ENCODE measurements at regions not wholly inside any gene's neighbourhood (a gene's known extent, or its start where the extent isn't known, plus 50 kb on each side); places are given as distances from the start of the nearest gene placed in this dataset.

DNA sequence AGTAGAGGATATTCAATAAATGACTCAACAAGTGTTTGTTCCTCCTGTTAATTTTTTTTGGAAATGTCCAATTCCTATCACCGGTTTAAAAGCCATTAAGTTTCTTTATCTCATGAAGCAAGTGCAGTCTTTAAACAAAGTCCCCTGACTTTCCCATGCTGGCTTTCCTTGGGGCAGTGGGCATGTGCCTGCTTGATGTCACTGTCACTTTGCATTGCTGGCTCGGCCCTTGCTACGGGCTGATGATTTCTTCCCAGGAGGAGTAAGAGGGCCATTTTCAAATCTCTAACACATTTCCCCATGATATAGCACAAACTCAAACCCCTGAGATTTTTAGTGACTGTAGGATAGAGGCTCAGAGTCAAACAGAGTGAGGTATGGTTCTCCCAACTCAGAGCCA, 275.8 kb upstream of the TENM3 start:
- POLR2A ChIA-PET: no interaction called here
- no peak for DNase-seq (ENCODE audit: low read depth, low spot score)
- Histone ChIP-seq H3K27ac (ENCODE audit: low read depth, low read length) (no peak overlapping the region), H3K79me2 (ENCODE audit: insufficient read depth, low read length) (no peaks in the 10 kb centered on the region), H4K20me1 (ENCODE audit: insufficient read depth) (no peaks in the 10 kb centered on the region), H3K27me3 (ENCODE audit: insufficient read depth, low read length) (no peaks in the 10 kb centered on the region; the same call in 1 of the 2 replicates), H3K4me2 (ENCODE audit: low read length) (no peak overlapping the region), H3K9me3 (ENCODE audit: control insufficient read depth in 1 of 2, insufficient read depth in 1 of 2, low read depth in 1 of 2, low read length in 2 of 2) (no peaks in the 10 kb centered on the region), H3K4me1 (ENCODE audit: control insufficient read depth in 1 of 2, insufficient read depth in 2 of 2, low read length in 2 of 2) (no peaks in the 10 kb centered on the region), H3K9me2 (ENCODE audit: insufficient read depth) (no peaks in the 10 kb centered on the region), H3K4me3 (replicated peaks in 1 of 2; ENCODE audit: low read depth in 1 of 2, low read length in 2 of 2) (no peak overlapping the region), H3K9ac (ENCODE audit: low read length) (no peak overlapping the region), H2AFZ (ENCODE audit: low read depth, low read length, poor library complexity, severe bottlenecking) (no peak overlapping the region), H3K36me3 (ENCODE audit: control insufficient read depth in 1 of 2, insufficient read depth in 2 of 2, low read length in 2 of 2) (no peaks in the 10 kb centered on the region)
- CTCF ChIA-PET: no interaction called here
- RAD21 ChIA-PET (ENCODE audit: low non-redundant PET in 1 of 2, low total read pairs in 2 of 2, uncharacterized antibody in 2 of 2, unreplicated experiment in 2 of 2): no interaction called here
- ATAC-seq: no peak
- intact Hi-C loops (cut with micrococcal nuclease): no loop called here
- BruUV-seq (replicated peaks): no TSS peak
- TF ChIP-seq CEBPB (IDR thresholded peaks at IDR 0.05; ENCODE audit: low read depth) (no peak), MAX (IDR thresholded peaks at IDR 0.05) (no peak)

DNA sequence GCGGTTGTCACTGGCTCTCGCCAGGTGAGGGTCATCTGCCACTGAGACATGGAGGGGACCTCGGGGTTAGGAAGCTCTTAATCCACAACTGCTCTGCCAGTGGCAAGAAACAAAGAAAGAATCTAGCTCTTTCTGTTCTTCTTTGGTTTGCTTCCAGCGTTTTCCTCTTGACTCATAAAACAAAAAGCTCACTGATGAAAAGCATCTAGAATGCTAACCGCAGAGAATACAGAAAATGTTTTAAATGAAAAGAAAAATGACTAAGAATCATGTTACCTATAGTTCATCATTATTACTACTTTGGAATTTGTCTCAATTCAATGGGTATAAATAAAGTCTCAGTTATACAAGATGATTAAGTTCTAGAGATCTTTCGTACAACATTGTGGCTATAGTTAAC, 274.8 kb upstream of the TENM3 start:
- DNase-seq (ENCODE audit: low read depth, low spot score) (no peak), ATAC-seq (no peak)
- Histone ChIP-seq H3K9me2 (ENCODE audit: insufficient read depth) (no peaks in the 10 kb centered on the region), H2AFZ (ENCODE audit: low read depth, low read length, poor library complexity, severe bottlenecking) (no peak overlapping the region), H3K9me3 (ENCODE audit: control insufficient read depth in 1 of 2, insufficient read depth in 1 of 2, low read depth in 1 of 2, low read length in 2 of 2) (no peaks in the 10 kb centered on the region), H3K36me3 (ENCODE audit: control insufficient read depth in 1 of 2, insufficient read depth in 2 of 2, low read length in 2 of 2) (no peaks in the 10 kb centered on the region), H3K9ac (ENCODE audit: low read length) (no peak overlapping the region), H4K20me1 (ENCODE audit: insufficient read depth) (no peaks in the 10 kb centered on the region), H3K4me2 (ENCODE audit: low read length) (no peak overlapping the region), H3K4me1 (ENCODE audit: control insufficient read depth in 1 of 2, insufficient read depth in 2 of 2, low read length in 2 of 2) (no peaks in the 10 kb centered on the region), H3K79me2 (ENCODE audit: insufficient read depth, low read length) (no peaks in the 10 kb centered on the region), H3K4me3 (replicated peaks in 1 of 2; ENCODE audit: low read depth in 1 of 2, low read length in 2 of 2) (no peak overlapping the region), H3K27me3 (ENCODE audit: insufficient read depth, low read length) (no peaks in the 10 kb centered on the region; the same call in 1 of the 2 replicates), H3K27ac (ENCODE audit: low read depth, low read length) (no peak overlapping the region)
- ChIA-PET CTCF (no interaction called here), RAD21 (ENCODE audit: low non-redundant PET in 1 of 2, low total read pairs in 2 of 2, uncharacterized antibody in 2 of 2, unreplicated experiment in 2 of 2) (no interaction called here), POLR2A (no interaction called here)
- intact Hi-C loops (cut with micrococcal nuclease): no loop called here
- BruUV-seq (replicated peaks): no TSS peak
- TF ChIP-seq CTCF (IDR thresholded peaks at IDR 0.05 in 2 of 3, conservative IDR thresholded peaks at IDR 0.05 in 1 of 3; ENCODE audit: borderline replicate concordance in 1 of 3, insufficient read depth in 1 of 3, low read depth in 2 of 3, low read length in 2 of 3) (no peak), TCF7L2 (IDR thresholded peaks at IDR 0.05; ENCODE audit: borderline replicate concordance, extremely low read depth, insufficient read depth, insufficient read length) (no peak), RAD21 (IDR thresholded peaks at IDR 0.05; ENCODE audit: low read depth) (no peak), ZFX (IDR thresholded peaks at IDR 0.05) (no peak), ATF3 (IDR thresholded peaks at IDR 0.05) (no peak), ZBTB33 (IDR thresholded peaks at IDR 0.05; ENCODE audit: extremely low read depth, insufficient replicate concordance, low read length) (no peak), YY1 (IDR thresholded peaks at IDR 0.05; ENCODE audit: extremely low read depth, insufficient replicate concordance, low read depth, low read length) (no peak), POLR2A (IDR thresholded peaks at IDR 0.05; ENCODE audit: borderline replicate concordance, extremely low read depth, insufficient read depth, insufficient read length) (no peak), SIN3A (IDR thresholded peaks at IDR 0.05; ENCODE audit: low read depth) (no peak), JUND (IDR thresholded peaks at IDR 0.05) (no peak), CEBPB (IDR thresholded peaks at IDR 0.05; ENCODE audit: low read depth) (no peak), SP1 (IDR thresholded peaks at IDR 0.05; ENCODE audit: low read depth) (no peak), ZNF274 (IDR thresholded peaks at IDR 0.05; ENCODE audit: low read depth, low read length) (no peak), ELF1 (IDR thresholded peaks at IDR 0.05; ENCODE audit: borderline replicate concordance, low read depth) (no peak), MAX (IDR thresholded peaks at IDR 0.05) (no peak), CBX3 (IDR thresholded peaks at IDR 0.05; ENCODE audit: low read depth) (no peak), EGR1 (IDR thresholded peaks at IDR 0.05; ENCODE audit: low read depth) (no peak)

All from HCT116 (cell line).